ENCODE measurements at regions not wholly inside any gene's neighbourhood (a gene's known extent, or its start where the extent isn't known, plus 50 kb on each side); places are given as distances from the start of the nearest gene placed in this dataset.

GRCh38 chrX:7480721-7481120 is 332.8 kb upstream of the PUDP start:
- Mint-ChIP-seq H3K9me3 (peaks cover 0 to 5% of the 10 kb centered on the region in 2 experiments; a peak in 3 of 5 replicates), H3K27ac (no peak overlapping the region; a peak in 1 of 7 replicates), H3K4me3 (no peak overlapping the region), H3K27me3 (ENCODE audit: low read depth) (no peaks in the 10 kb centered on the region; the same call in 1 of the 2 replicates), H3K36me3 (ENCODE audit: insufficient read depth in 1 of 3, low read depth in 3 of 3) (no peaks in the 10 kb centered on the region; a peak in 1 of 7 replicates), H3K4me1 (peaks cover 9 to 11% of the 10 kb centered on the region in 2 experiments)
- Histone ChIP-seq H3K9me3 (ENCODE audit: control insufficient read depth, low read depth, low read length) (no peaks in the 10 kb centered on the region), H3K18ac (ENCODE audit: insufficient read length, low read depth, low read length) (no peak overlapping the region), H3K79me1 (ENCODE audit: insufficient read depth, low read depth, low read length, poor library complexity, severe bottlenecking) (no peaks in the 10 kb centered on the region), H2AK5ac (ENCODE audit: insufficient read length, low read length) (no peak overlapping the region), H3K4me1 (ENCODE audit: insufficient read depth, low read length) (no peaks in the 10 kb centered on the region), H3K14ac (ENCODE audit: insufficient read depth, low read length) (no peak overlapping the region), H3K23ac (ENCODE audit: insufficient read length, low read depth, low read length) (no peak overlapping the region), H2BK120ac (ENCODE audit: low read depth, low read length, poor library complexity, severe bottlenecking) (no peak overlapping the region), H3K27ac (ENCODE audit: insufficient read length, low read depth, low read length) (no peak overlapping the region), H2BK20ac (ENCODE audit: low read depth, low read length, poor library complexity, severe bottlenecking) (no peak overlapping the region), H3K23me2 (ENCODE audit: insufficient read length, low read depth, low read length, poor library complexity, severe bottlenecking) (no peaks in the 10 kb centered on the region), H3T11ph (ENCODE audit: low read length) (no peak overlapping the region), H3K4ac (ENCODE audit: low read depth, low read length) (no peak overlapping the region), H3K9ac (ENCODE audit: extremely low read depth, insufficient read length, low read length) (no peak overlapping the region), H4K8ac (replicated peaks; ENCODE audit: insufficient read length, low read depth, low read length) (no peak overlapping the region), H2BK15ac (ENCODE audit: low read depth, low read length) (no peak overlapping the region), H2BK5ac (ENCODE audit: insufficient read length, low read length) (no peak overlapping the region), H4K5ac (ENCODE audit: insufficient read length, low read depth, low read length) (no peak overlapping the region), H3K4me2 (ENCODE audit: insufficient read depth, insufficient read length, low read length) (no peak overlapping the region), H3K27me3 (ENCODE audit: insufficient read depth, low read length) (no peaks in the 10 kb centered on the region), H4K20me1 (ENCODE audit: control insufficient read depth, insufficient read depth, insufficient read length) (no peaks in the 10 kb centered on the region), H3K56ac (ENCODE audit: insufficient read length, low read depth, low read length) (no peak overlapping the region), H3K79me2 (ENCODE audit: insufficient read depth, low read length) (no peaks in the 10 kb centered on the region), H2AFZ (ENCODE audit: low read length) (no peak overlapping the region), H4K91ac (ENCODE audit: insufficient read length, low read depth, low read length) (no peak overlapping the region), H2BK12ac (ENCODE audit: insufficient read length, low read depth, low read length) (no peak overlapping the region)
- WGBS (ENCODE audit: extremely low coverage, insufficient read length, low lambda C conversion rate) = no CpG with 5 or more reads among the region's 2 CpGs
- DNase-seq = no peak
- TF ChIP-seq, protein P1, sequence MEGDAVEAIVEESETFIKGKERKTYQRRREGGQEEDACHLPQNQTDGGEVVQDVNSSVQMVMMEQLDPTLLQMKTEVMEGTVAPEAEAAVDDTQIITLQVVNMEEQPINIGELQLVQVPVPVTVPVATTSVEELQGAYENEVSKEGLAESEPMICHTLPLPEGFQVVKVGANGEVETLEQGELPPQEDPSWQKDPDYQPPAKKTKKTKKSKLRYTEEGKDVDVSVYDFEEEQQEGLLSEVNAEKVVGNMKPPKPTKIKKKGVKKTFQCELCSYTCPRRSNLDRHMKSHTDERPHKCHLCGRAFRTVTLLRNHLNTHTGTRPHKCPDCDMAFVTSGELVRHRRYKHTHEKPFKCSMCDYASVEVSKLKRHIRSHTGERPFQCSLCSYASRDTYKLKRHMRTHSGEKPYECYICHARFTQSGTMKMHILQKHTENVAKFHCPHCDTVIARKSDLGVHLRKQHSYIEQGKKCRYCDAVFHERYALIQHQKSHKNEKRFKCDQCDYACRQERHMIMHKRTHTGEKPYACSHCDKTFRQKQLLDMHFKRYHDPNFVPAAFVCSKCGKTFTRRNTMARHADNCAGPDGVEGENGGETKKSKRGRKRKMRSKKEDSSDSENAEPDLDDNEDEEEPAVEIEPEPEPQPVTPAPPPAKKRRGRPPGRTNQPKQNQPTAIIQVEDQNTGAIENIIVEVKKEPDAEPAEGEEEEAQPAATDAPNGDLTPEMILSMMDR (conservative IDR thresholded peaks at IDR 0.05) = no peak

Data from H9 (cell line).